ENCODE measurements at regions not wholly inside any gene's neighbourhood (a gene's known extent, or its start where the extent isn't known, plus 50 kb on each side); places are given as distances from the start of the nearest gene placed in this dataset.

GRCh38 chr1:214123061-214123784 is 135.4 kb downstream of the PROX1 start:
- Histone ChIP-seq H3K4me3 (no peak overlapping the region), H4K20me1 (replicated peaks; ENCODE audit: insufficient read depth) (no peaks in the 10 kb centered on the region), H3K79me2 (replicated peaks; ENCODE audit: insufficient read depth) (no peaks in the 10 kb centered on the region), H3K4me2 (no peak overlapping the region), H3K27me3 (ENCODE audit: insufficient read depth) (no peaks in the 10 kb centered on the region), H3K4me1 (ENCODE audit: insufficient read depth) (no peaks in the 10 kb centered on the region; the same call in 1 of the 2 replicates), H3F3A (replicated peaks; ENCODE audit: low read depth) (no peaks in the 10 kb centered on the region), H3K27ac (ENCODE audit: low read depth) (no peak overlapping the region), H3K9me2 (ENCODE audit: insufficient read depth) (0 out of 2 replicates have a peak, but pooled peaks cover 3% of the 10 kb centered on the region), H3K36me3 (ENCODE audit: insufficient read depth) (no peaks in the 10 kb centered on the region), H2AFZ (no peak overlapping the region)
- Mint-ChIP-seq H3K4me1 (peaks cover 22% of the 10 kb centered on the region), H3K9me3 (peaks cover 4% of the 10 kb centered on the region), H3K27me3 (ENCODE audit: insufficient read depth, low read depth, poor library complexity) (peaks cover 2% of the 10 kb centered on the region), H3K4me3 (no peak overlapping the region), H3K27ac (peak overlapping the region; percentile 45; the same call in 1 of the 2 replicates), H3K36me3 (ENCODE audit: low read depth) (no peaks in the 10 kb centered on the region)
- DNase-seq (ENCODE audit: low spot score) (peak; percentile 93), ATAC-seq (peak; percentile 99)
- TF ChIP-seq, protein P1, sequence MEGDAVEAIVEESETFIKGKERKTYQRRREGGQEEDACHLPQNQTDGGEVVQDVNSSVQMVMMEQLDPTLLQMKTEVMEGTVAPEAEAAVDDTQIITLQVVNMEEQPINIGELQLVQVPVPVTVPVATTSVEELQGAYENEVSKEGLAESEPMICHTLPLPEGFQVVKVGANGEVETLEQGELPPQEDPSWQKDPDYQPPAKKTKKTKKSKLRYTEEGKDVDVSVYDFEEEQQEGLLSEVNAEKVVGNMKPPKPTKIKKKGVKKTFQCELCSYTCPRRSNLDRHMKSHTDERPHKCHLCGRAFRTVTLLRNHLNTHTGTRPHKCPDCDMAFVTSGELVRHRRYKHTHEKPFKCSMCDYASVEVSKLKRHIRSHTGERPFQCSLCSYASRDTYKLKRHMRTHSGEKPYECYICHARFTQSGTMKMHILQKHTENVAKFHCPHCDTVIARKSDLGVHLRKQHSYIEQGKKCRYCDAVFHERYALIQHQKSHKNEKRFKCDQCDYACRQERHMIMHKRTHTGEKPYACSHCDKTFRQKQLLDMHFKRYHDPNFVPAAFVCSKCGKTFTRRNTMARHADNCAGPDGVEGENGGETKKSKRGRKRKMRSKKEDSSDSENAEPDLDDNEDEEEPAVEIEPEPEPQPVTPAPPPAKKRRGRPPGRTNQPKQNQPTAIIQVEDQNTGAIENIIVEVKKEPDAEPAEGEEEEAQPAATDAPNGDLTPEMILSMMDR (conservative IDR thresholded peaks at IDR 0.05; ENCODE audit: low read depth in 2 of 2), result peak; percentile 71 to 92
- no peak for TF ChIP-seq NANOG (IDR thresholded peaks at IDR 0.05; ENCODE audit: borderline replicate concordance)

- Histone ChIP-seq H3K4me1 (ENCODE audit: insufficient read depth) (no peaks in the 10 kb centered on the region; the same call in 1 of the 2 replicates), H2AFZ (no peak overlapping the region), H3K4me3 (no peak overlapping the region), H3K27ac (ENCODE audit: low read depth) (no peak overlapping the region), H3K4me2 (no peak overlapping the region), H3K36me3 (ENCODE audit: insufficient read depth) (no peaks in the 10 kb centered on the region), H3K27me3 (ENCODE audit: insufficient read depth) (no peaks in the 10 kb centered on the region), H3K9me2 (ENCODE audit: insufficient read depth) (0 out of 2 replicates have a peak, but pooled peaks cover 3% of the 10 kb centered on the region), H4K20me1 (replicated peaks; ENCODE audit: insufficient read depth) (no peaks in the 10 kb centered on the region), H3K79me2 (replicated peaks; ENCODE audit: insufficient read depth) (no peaks in the 10 kb centered on the region), H3F3A (replicated peaks; ENCODE audit: low read depth) (no peaks in the 10 kb centered on the region)
- Mint-ChIP-seq H3K9me3 (no peaks in the 10 kb centered on the region; the same call in 2 of the 3 replicates), H3K4me3 (no peak overlapping the region), H3K27me3 (ENCODE audit: insufficient read depth, low read depth, poor library complexity) (peaks cover 2% of the 10 kb centered on the region), H3K4me1 (peaks cover 22% of the 10 kb centered on the region), H3K36me3 (ENCODE audit: low read depth) (no peaks in the 10 kb centered on the region), H3K27ac (no peak overlapping the region)
- ATAC-seq (no peak), DNase-seq (ENCODE audit: low spot score) (no peak)
- TF ChIP-seq CREB1 (CRISPR knock-in tag; IDR thresholded peaks at IDR 0.05; ENCODE audit: low read depth) (no peak), JUNB (IDR thresholded peaks at IDR 0.05; ENCODE audit: unreplicated experiment) (no peak), STAT1 (IDR thresholded peaks at IDR 0.05; ENCODE audit: unreplicated experiment) (no peak), ZNF114 (CRISPR knock-in tag; IDR thresholded peaks at IDR 0.05) (no peak), EZH2 (IDR thresholded peaks at IDR 0.05; ENCODE audit: low read depth, unreplicated experiment) (no peak), NANOG (IDR thresholded peaks at IDR 0.05; ENCODE audit: borderline replicate concordance) (no peak), ZNF331 (CRISPR knock-in tag; IDR thresholded peaks at IDR 0.05; ENCODE audit: low read depth) (no peak), EZH2phosphoT487 (IDR thresholded peaks at IDR 0.05; ENCODE audit: unreplicated experiment) (no peak), POLR2AphosphoS5 (IDR thresholded peaks at IDR 0.05; ENCODE audit: low read depth) (no peak), REST (IDR thresholded peaks at IDR 0.05; ENCODE audit: unreplicated experiment) (no peak)
- TF ChIP-seq, protein P1 (conservative IDR thresholded peaks at IDR 0.05; ENCODE audit: low read depth in 2 of 2), result no peak
- TF ChIP-seq, protein P2, sequence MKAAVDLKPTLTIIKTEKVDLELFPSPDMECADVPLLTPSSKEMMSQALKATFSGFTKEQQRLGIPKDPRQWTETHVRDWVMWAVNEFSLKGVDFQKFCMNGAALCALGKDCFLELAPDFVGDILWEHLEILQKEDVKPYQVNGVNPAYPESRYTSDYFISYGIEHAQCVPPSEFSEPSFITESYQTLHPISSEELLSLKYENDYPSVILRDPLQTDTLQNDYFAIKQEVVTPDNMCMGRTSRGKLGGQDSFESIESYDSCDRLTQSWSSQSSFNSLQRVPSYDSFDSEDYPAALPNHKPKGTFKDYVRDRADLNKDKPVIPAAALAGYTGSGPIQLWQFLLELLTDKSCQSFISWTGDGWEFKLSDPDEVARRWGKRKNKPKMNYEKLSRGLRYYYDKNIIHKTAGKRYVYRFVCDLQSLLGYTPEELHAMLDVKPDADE (IDR thresholded peaks at IDR 0.05), result no peak
Observed at GRCh38 chr1:214124281-214124805, 136.6 kb downstream of the PROX1 start.

All from GM23338 (cell line).